ENCODE measurements at regions not wholly inside any gene's neighbourhood (a gene's known extent, or its start where the extent isn't known, plus 50 kb on each side); places are given as distances from the start of the nearest gene placed in this dataset.
"Not testable (repeated sequence)": the region's sequence is repeated elsewhere in the genome, so short reads cannot be mapped to it uniquely, and the experiment has no call there.

DNA sequence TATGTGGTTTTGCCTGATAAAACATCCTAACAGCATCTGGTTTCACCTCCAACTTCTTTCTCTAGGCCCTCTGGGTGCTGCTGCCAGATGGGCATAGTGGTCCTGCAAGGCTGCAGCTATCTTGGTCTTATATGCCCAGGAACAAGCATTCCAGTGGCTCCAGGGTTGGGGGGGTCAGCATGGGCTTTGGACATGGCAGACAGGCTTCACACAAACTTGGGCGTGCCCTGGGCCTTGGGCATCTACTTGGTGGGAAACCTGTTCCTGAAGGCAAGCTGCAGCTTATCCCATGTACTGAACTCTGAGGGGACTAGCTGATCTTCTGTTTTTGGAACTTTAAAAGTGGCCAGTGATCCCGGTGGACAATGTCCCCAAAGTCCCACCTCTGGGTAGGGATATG is 54.9 kb upstream of the ZNF678 start:
- no peak for DNase-seq

DNA sequence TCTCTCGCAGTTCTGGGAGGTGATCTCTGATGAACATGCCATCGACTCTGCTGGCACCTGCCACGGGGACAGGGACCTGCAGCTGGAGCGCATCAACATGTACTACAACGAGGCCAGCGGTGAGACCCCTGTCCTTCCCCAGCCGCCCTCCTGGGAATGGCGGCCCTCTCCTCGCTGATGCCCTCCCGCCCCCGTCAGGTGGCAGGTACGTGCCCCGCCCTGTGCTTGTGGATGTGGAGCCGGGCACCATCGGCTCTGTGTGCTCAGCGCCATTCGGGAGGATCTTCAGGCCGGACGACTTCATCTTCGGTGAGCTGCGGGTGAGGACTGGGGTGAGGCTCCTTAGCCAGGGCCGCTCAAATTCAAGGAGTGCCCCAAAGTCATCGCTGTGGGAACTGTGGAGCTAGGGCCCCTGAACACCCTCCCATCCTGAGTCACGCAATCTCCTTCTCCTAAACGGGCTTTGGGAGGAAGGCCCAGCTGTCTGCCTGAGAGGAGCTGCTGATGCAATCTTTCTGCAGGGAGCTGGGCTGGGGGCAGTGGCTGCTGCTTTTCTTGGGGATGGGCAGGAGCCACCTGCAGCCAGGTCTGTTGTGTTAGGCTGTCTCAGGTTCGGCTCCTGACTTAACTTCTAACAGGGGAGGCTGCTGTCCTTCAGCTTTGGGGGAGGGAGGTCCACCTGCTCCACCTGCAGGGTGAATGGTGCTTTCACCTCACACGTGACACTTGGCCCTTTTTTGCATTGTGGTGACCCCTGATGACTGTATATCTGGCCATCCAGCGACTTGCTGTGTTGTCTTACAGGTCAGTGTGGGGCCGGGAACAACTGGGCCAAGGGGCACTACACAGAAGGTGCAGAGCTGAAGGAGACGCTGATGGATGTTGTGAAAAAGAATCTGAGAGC is 56.6 kb upstream of the ZNF678 start:
- not testable (repeated sequence) for DNase-seq

DNA sequence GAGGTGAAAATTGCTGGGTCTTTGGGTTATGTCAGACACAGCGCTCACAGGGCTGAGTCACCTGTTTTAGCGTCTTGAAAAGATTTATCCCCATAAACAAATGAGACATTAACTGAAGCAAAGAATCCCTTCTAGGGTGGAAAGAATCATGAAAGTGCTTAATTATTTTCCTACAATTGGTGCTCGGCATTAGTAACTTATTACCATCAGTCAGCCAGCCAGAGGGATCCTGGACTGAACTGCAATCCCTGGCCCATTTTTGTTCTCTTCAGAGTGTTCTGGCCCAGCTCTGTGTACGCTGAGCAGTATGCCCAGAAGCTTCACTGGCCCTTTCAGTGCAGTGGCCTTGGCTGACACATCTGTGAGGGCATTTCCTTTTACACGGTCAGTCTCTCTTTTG is 67.3 kb upstream of the ZNF678 start:
- DNase-seq, result not testable (repeated sequence)

DNA sequence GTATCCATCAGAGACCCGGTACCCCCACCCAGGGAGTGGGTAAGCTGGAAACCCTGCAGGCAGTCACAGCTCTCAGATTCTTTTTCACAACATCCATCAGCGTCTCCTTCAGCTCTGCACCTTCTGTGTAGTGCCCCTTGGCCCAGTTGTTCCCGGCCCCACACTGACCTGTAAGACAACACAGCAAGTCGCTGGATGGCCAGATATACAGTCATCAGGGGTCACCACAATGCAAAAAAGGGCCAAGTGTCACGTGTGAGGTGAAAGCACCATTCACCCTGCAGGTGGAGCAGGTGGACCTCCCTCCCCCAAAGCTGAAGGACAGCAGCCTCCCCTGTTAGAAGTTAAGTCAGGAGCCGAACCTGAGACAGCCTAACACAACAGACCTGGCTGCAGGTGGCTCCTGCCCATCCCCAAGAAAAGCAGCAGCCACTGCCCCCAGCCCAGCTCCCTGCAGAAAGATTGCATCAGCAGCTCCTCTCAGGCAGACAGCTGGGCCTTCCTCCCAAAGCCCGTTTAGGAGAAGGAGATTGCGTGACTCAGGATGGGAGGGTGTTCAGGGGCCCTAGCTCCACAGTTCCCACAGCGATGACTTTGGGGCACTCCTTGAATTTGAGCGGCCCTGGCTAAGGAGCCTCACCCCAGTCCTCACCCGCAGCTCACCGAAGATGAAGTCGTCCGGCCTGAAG is 69.3 kb upstream of the ZNF678 start:
- DNase-seq, result not testable (repeated sequence)

DNA sequence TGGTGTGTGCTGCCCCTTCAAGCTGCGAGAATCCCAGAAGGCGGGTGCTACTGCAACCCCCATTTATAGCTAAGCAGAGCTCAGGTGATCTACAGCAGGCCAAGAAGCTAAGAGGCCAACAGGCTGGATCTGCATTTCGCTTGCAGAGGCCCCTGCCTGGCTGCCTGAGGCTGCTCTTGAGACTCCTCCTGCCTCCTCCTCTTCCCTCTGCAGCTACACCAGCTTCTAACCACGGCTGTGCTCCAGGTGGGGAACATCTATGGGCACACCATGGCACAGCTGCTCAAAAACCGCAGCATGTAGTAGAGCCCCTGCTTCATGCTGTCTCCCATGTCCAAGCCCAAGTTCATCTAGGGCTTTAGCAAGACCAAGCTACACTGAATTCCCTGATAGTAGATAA is 72.9 kb upstream of the ZNF678 start:
- no peak for DNase-seq

DNA sequence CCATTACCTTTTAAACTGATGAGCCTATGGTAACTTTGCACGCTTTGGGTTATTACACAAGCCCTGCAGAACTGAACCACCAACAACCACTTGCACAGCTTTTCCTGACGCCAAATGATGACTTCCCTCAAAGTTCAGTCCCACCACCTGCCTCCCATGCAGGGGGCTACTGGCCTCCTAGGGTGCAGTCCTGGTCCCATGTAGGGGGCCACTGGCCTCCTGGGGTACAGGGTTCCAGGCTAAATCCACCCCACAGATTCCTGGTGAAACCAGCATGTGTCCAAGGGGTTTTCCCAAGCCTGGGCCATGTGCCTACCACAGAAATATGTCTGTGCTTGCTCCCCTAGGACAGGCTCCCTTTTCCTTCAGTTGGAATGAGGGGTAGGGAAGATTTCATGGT is 73.4 kb upstream of the ZNF678 start:
- DNase-seq, result no peak

DNA sequence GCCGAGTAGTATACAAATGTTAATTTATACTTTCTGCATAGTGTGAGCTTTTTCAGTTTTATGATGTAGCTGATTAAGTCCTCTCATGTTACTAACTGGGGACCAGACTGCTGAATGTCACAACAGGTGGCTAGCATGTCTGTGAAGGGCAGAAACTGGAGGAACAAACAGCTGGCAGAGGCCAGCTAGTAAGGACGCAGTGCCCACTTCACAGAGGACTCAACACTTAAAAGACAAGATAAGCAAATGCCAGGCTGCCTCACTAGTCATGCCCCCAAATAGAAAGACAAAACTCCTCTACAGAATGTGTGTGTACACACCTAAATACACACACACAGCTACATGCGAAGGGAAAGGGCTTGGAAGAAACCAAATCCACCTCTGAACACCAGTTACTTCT is 73.8 kb upstream of the ZNF678 start:
- no peak for DNase-seq

DNA sequence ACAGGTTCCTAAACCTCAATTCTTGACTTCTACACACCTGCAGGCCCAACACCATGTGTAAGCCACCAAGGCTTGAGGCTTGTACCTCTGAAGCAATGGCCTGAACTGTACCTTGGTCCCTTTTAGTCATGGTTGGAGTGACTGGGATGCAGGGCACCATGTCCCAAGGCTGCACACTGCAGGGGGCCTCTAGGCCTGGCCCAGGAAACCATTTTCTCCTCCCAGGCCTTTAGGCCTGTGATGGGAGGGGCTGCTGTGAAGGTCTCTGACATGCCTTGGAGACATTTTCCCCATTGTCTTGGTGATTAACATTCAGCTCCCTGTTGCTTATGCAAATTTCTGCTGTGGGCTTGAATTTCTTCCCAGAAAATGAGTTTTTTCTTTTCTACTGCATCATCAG is 75.8 kb upstream of the ZNF678 start:
- no peak for DNase-seq

DNA sequence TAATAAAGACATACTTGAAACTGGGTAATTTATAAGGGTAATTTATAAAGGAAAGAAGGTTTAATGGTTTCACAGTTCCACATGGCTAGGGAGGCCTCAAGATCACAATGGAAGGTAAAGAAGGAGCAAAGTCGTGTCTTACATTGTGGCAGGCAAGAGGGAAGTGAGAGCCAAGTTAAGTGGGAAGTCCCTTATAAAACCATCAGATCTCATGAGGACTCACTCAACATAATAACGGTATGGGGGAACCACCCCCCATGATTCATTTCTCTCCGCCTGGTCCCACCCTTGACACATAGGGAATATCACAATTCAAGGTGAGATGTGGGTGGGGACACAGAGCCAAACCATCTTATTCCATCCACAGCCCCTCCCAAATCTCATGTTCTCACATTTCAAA is 76.8 kb upstream of the ZNF678 start:
- no peak for DNase-seq

DNA sequence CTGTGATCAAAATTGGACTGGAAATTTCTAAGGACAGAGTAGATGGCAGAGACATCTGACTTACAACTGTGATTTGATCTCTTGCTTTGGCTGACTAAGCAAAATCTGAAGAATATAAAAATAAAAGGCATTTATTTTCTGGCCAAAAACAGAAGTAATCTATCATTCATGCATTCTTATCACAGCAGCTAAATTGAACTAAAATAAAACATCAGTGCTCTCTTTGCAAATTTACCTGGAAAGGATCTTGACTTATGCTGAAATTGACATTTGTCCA is 81.4 kb upstream of the ZNF678 start:
- DNase-seq, result no peak

DNA sequence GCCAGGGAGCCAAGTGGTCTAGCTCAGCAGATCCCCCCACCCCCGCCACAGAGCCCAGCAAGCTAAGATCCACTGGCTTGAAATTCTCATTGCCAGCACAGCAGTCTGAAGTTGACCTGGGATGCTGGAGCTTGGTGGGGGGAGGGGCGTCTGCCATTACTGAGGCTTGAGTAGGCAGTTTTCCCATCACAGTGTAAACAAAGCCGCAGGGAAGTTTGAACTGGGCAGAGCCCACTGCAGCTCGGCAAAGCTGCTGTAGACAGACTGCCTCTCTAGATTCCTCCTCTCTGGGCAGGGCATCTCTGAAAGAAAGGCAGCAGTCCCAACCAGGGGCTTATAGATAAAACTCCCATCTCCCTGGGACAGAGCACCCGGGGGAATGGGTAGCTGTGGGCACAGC is 89.3 kb upstream of the ZNF678 start:
- DNase-seq, result not testable (repeated sequence)

DNA sequence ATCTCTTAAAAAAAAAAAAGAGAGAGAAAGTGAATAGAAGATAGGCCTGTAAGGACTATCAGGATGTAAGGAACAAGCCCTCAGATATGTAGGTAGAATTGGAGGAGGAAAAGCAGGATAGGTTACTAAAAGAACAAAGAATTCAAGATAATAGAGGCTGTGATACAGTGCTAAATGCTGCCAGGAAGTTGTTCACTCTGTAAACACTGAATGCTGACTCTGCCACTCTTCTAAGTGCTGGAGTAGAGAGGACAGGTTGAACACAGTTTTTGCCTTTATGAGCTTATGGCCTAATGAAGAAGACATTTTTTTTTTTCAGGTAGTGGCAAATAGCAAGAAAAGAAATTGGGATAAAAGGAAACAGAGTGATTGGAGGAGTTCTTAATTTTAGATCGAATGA is 90.6 kb upstream of the ZNF678 start:
- DNase-seq, result no peak

DNA sequence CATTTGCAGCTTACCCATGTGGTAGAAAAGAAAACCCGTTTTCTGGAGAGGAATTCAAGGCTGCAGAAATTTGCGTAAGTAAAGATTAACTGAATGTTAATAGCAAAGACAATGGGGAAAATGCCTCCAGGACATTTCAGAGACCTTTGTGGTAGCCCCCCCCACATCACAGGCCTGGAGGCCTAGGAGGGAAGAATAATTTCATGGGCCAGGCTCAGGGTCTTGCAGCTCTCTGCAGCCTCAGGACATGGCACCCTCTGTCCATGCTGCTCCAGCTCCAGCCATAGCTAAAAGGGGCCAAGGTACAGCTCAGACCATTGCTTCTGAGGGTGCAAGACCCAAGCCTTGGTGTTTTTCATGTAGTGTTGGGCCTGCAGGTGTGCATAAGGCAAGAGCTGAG is 92.7 kb upstream of the ZNF678 start:
- no peak for DNase-seq

DNA sequence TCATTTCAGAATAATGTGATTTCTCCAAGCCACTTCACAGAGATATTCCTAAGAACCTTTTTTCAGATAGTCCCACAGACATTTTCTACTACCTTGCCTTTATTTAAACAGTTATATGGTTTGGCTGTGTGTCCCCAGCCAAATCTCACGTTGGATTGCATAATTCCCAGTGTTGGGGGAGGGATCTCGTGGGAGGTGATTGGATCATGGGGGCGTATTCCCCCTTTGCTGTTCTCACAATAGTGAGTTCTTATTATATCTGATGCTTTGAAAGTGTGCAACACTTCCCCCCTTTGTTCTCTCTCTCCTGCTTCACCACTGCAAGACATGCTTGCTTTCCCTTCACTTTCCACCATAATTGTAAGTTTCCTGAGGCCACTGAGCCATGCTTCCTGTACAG is 93.6 kb upstream of the ZNF678 start:
- no peak for DNase-seq

DNA sequence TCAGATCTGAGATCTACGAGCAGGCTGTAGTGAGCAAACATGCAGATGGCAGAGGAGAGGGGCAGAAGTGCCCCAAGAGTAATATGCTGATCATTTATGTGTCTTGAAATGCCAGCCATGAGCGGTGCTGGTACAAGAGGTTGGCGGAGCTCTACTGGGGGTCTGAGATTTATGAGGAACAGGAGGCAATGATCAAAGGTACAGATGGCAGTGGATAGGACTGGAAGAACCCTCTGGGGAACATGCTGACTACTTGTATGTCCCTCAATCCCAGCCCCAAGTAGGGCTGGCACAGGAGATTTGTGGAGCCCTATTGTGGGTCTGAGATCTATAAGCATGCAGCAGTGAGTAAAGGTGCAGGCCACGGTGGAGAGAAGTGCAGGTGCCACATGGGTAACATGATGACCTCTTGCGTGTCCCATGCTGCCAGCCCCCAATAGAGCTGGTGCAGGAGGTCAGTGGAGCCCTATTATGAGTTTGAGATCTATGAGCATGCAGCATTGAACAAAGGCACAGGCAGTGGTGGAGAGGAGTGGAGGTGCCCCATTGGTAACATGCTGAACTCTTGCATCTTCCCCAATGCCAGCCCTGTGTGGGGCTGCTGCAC is 97.2 kb upstream of the ZNF678 start:
- no peak for DNase-seq

DNA sequence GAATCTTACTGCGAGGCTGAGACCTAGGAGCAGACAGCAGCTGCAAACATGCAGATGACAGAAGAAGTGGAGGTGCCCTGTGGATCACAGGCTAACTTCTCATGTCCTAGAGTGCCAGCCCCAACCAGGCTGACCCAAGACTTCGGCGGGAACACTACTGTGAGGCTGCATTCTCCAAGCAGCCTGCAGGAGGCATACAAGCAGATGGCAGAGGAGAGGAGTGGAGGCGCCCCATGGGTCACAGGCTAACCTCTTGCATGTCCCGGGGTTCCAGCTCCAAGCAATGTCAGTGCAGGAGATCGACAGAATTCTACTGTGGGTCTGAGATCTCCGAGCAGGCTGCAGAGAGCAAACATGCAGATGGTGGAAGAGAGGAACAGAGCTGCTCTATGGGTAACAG is 98.1 kb upstream of the ZNF678 start:
- no peak for DNase-seq

DNA sequence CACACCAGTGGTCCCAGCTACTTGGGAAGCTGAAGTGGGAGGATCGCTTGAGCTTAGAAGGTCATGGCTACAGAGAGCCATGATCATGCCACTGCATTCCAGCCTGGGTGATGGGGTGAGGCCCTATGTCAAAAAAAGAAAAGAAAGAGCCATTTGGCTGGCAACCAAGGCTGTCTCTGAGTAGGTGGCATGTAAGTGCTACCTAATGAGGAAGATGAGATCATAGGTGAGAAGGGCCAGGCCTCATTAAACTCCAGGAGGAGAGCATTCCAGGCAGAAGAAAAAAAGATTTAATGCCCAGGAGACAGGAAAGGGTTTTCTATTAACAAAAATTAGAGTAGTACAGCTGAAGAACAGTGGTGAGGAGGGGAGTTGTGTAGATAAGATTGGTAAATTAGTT is 103.4 kb upstream of the ZNF678 start:
- no peak for DNase-seq

DNA sequence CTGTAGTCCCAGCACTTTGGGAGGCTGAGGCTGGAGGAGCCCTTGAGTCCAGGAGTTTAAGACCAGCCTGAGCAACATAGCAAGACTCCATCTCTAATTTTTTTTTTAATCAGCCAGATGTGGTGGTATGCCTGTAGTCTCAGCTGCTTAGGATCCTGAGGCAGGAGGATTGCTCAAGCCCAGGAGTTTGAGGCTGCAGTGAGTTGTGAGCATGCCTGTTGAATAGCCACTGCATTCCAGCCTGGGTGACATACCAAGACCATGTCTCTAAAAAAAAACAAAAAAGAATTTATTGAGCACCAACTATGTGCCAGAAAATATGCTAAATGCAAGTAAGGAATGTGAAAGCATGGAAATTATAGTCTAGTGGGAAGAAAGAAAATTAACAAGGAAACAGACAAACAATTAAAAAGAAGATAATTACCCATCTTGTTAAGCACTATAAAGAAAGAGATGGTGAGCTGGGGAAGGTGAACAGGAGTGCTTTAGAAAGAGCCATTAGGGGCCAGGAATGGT is 104.0 kb upstream of the ZNF678 start:
- no peak for DNase-seq

DNA sequence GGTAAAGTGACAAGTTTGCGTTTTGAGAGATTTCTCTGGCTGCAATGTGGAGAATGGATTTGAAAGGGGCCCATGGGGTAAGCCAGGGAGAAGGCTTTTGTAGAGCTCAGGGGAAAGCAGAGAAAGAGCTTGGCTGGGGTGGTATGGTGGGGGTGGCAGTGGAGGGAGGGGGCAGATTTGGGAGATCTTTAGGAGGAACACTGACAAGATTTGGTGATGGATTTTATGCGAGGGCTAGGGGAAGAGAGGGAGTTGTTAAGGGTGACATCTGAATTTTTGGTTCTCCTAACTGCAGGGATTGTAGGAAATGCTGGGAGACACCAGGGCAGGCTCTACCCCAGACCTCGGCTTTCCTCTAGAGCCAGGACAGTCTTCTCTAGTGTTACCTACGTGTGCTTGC is 108.7 kb upstream of the ZNF678 start:
- no peak for DNase-seq

DNA sequence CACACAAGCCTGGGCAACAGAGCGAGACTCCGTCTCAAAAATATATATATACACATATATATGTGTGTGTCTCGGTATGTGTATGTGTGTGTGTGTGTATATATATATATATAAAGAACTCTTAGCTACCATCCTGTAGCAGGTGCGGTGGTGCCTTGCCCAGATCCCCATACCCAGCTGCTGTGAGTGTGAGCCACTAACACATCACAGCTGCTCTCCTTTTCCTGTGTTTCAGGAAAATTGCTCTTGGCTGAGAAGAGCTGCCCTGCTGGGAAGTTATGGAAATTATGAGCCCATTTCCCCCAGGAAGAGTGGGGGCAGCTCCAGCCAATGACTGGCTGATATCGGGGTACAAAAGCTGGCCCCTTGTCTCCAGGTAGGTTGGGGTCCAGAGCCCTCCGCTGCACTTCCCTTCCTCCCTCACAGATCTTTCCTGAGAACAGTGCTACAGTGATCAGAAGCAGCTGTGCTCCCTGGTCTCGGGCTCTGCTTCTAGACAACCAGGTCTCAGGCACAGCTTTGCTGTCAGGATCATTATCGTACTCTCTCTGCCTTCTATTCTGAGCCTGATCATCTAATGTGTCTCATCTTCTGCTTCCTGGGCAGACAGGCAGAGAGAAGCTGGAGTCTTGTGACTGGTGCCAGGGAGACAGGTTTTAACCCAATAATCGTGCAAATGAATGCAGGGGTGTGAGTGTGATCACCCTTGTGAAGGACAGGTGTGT is 109.6 kb upstream of the ZNF678 start:
- DNase-seq, result no peak

DNA sequence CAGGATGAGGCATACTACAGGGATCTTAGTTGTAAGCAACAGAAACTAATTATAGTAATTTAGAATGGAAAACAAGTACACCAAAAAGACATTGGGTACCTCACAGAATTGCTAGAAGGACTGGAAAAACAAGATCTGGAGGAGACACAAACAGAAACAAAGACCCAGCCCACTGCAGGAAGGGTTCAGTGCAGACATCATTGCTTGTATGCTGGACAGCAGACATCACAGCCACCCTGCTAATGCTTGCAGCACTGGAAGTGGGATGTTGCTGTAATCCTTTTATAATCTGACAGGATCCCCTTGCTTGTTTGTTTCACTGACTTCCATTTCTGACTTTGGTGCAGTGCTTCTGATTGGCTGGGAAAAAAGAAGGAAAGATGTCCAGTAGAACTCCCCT is 111.4 kb upstream of the ZNF678 start:
- no peak for DNase-seq

DNA sequence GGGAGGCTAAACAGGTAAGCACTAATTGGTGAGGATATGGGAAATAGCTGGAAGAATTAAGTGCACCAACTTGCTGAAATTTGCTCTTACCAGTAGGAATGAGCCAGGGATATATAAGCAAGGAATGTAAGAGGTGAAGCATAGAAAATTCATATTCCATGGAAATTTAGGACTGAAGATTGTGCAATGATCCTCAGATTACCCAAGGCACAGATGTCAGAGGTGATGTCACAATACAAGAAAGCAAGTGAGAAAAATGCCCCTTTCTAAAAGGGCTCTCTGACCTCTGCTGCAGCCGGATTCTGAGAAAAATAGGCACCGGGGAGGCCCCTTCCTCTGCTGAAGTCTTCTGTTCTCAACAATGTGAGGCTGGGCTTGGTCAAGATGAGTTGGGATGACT is 112.3 kb upstream of the ZNF678 start:
- DNase-seq, result no peak

DNA sequence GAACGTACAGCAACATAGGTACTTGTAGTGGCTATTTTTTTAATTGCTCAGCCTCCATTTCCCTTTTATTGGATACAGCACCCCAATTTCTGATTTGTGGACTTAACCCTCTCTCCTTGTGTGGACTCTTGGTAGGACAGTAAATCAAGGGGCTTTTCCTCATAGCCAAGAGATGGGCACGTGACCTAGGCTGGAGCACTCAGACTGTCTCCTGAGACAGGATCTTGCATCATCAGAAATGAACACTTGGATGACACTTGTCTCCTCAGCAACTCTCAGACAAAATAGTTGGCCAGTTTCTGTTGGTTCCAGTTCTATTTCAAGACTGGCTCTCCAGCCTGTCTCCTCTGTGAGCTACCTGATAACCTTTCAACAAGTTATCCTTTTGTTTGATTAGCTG is 112.9 kb upstream of the ZNF678 start:
- no peak for DNase-seq

Data from NCI-H748 treated with DMSO at 0.1 percent for 48 hours (cell line).